ENCODE measurements at regions not wholly inside any gene's neighbourhood (a gene's known extent, or its start where the extent isn't known, plus 50 kb on each side); places are given as distances from the start of the nearest gene placed in this dataset.

DNA sequence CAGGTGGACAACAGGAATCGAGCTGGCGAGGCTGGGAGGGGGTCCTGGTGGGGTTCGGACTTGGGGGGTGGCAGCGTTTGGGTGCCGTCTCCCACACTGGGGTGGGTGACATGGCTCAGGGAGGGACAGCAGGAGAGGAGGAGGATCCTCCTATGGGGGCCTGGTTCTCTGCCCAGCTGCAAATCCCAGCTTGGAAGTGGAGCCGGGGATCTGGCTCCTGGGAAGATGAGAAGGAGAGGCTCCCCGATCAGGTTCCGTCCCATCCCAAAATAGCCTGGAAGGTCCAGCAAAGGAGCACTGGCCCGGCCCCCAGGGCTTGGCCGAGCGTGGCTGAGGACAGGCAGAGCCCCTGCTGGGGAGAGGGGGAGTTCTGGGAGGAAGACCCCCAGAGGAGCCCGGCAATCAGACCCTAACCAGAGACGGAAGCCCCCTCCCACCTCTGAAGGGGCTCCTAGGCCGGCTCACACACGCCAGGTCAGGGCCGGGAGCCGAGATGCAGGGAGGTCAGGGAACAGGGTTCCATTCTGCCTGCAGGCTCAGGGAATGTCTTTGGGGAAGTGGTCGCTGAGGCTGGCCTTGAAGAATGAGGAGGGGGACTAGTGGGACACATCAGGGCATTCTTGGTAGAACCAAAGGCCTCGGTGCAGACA lies 143.7 kb downstream of the ENGASE start:
- no peak for DNase-seq

DNA sequence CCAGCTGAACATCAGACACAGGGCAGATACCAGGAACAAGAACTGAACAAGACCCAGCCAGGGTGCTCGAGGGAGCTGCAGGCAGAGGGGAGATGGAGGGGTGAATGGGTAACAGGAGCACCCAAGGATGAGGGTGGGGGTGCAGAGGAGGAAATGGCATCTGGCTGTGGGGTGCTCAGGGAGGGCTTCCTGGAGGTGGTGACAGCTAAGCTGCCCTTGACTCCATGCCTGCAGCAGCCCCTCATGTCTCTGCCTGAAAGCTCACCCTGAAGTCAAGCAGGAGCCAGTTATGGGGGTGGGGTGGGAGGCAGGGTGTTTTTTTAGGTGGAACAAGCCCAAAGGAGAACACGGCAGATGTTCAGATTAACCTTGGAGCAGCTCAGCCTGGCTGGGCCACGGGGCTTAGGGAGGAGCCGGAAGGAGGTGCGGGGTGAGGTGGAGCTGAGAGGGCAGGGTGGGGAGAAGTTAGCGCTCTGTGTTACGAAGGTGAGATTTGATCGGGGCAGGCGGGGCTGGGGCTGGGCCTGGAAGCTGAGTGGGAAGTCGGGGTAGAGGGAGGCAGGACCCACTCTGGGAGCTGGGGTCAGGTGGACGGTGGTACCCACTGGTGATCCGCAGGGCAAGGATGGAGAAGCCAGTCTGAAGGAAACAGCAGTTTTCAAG lies 143.0 kb downstream of the ENGASE start:
- DNase-seq: no peak

DNA sequence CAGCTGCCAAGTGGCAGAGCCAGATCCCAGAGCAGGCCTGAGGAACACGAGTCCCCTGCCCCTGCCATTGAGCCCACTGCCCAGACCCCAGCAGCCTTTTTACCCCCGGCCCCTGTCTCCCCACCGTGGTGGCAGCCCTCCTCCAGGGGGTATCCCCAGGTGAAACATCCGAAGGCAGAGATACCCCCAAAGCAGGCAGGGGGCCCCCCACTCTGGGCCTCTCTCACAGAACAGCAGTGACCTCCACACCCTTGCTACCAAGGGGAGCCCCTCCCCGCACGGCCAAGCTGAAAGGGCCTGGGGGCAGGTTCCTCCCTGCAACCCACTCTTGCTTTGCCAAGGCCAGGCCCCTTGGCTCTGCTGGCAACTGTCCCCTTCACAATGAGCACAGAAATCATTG lies 142.2 kb downstream of the ENGASE start:
- no peak for DNase-seq

DNA sequence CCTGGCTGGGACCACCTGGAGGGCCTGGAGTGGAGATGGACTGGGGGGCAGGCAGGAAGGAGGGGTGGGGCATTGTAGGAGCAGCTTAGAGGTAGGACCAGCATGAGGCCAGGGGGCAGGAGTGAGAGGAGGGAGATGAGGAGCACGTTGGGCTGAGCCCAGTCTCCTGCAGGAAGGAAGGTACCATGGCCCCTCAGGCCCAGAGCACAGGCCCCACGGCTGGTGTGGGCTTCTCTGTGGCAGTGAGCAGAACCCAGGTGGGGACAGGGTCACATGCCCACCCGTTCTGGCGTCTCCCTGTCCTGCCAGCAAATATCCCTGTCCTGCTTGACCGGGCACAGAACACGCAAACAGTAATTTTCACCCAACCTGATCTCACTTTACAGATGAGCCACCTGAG lies 141.8 kb downstream of the ENGASE start:
- DNase-seq: no peak

DNA sequence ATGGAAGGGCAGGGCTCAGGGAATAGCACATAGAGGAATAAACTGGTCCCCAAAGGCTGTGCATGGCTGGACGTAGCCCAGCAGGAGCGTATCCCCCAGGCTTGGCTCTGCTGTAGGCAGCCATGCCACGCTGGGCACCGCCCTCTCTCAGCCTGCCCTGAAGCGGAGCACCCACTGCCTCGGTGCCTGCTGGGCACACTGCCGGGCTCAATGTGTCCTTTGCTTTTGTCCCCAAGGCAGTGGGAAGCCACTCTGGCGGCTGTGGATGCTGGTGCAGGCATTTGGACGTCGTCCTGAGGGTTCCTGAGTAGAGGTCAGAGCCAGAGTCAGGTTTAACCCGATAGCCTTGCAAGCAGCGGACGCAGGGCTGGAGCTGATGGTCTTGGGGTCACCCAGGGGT lies 141.0 kb downstream of the ENGASE start:
- no peak for DNase-seq

DNA sequence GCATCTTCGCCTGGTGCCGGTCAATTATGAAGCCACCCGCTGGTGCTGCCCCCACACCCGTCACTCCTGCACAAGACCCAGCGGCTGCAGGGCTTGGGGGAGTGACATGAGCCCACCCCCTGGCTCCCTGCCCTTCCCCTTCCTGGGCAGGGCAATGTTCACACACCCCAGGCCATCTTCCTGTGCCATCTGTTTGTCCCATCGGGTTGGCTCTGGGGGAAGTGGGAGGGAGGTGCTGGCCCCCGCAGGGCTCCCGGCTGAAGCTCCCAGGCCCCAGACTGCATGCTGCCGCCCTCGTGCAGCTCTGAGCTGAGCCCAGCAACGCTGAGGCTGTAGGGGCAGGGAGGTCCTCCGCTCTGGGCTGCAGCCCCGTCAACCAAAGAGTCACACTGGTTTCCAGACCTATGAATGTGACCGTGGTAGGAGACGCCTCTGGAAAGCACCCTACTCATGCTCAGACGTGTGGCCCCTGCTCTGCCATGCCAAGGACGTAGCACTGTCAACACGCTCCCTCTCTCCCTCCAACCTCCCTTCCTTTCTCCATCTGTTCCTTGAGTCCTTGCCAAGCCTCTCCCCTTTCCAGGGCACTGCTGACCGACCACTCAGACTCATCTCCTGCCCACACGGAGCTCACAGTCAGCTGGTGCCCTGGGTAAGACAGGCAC lies 140.4 kb downstream of the ENGASE start:
- no peak for DNase-seq

DNA sequence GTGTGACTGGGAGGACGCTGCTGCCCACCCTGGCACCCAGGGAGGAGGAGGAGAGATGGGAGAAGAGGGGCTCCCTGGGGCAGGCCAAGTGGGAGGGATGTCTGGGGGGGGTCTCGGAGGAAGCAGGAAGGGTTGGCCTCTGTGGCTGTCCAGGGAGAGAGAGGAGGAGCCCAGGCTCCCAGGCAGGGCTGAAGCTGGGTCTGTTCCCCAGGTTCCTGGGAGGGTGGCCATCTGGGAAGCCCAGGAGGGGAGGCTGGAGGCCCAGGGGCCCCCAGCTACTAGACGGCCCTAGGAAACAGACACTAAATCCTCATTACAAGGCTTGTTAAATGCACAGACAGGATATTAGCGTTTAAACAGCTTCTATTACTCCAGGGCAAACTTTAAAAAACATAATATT lies 139.8 kb downstream of the ENGASE start:
- no peak for DNase-seq

DNA sequence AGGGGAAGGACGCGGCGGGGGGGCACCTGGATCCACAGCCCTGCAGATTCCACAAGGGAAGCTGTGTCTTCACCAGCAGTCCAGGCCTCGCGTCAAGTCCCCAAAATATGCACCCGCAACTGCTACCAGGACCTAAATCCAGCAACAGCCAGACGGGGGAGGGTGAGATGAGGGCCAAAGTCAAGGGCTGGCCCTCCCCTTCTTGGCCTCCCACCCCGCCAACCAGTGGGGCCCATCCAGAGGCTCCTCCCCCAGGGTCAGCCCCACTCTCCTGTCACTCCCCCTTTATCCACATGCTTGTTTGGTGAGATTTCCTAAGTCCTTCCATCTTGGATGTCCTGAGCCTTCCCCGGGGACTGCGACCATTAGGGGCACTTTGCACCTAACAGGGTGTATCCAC lies 138.7 kb downstream of the ENGASE start:
- DNase-seq: no peak

DNA sequence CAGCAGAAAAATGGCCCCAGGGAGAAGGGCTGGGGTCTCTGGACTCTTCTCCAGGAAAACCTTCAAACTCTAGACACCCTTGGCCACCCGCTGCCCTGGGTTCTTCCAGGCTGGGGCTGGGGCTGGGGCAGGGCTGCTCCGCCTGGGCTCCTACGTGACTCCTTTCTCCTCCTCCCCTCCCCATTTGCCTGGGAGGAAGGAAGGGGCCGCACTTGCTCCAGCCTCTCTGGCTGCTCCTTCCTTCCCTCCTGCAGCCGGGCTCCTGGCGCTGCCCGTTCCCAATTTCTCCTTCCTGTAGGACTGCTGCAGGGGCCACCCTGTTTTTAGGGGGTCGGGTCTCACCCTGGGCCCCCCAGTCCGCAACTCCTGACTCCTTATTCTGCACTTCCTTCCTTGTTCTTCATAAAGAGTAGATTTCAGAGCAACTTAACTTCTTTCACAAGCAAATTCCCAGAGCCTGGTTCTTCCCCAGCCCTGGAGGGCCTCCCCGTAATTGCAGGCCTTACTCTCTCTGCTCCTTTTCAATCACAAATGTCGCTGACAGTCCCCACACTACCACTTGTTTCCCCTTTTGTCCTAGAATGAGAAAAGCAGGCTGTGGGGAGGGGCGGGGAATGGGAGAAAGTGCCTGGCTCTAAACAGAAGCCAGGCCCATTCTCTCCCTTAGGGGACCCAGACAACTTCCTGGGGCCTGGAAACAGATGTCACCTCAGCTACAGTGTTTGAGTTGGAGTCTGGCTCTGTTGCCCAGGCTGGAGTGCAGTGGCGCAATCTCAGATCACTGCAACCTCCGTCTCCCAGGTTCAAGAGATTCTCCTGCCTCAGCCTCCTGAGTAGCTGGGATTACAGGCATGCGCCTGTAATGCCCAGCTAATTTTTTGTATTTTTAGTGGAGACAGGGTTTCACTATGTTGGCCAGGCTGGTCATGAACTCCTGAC lies 137.8 kb downstream of the ENGASE start:
- DNase-seq: no peak

DNA sequence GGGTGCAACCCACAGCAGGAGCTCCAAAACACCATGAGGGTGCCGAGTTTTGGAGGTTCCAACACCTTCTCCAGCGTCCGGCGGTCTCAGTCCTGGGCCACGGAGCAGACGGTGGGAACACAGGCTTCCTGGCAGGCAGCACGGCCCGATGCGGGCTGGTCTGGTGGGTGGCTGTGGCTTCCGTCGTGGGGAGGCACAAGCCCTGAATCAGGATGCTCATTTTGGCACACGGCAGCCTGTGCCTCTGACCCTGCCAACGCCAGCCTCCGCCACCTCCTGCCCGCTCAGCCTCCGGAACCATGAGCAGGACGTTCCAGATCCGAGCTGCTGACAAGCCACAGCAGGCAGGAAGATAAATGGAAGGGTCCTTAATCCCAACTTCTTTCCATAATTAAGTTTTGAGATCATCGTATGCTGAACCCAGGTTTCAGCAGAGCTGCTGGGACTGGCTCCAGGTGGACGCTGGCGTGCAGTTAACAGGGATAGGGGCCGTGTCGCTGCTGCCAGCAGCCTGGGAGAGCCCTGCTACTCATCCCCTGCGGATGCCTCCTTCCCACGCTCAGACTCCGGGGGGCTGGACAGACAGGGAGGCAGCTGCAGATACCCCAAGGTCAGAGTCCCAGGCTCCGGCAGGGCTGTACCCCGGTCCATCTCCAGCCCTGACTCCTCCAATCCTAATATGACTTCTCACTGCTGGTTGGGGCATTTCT lies 136.6 kb downstream of the ENGASE start:
- DNase-seq: no peak

DNA sequence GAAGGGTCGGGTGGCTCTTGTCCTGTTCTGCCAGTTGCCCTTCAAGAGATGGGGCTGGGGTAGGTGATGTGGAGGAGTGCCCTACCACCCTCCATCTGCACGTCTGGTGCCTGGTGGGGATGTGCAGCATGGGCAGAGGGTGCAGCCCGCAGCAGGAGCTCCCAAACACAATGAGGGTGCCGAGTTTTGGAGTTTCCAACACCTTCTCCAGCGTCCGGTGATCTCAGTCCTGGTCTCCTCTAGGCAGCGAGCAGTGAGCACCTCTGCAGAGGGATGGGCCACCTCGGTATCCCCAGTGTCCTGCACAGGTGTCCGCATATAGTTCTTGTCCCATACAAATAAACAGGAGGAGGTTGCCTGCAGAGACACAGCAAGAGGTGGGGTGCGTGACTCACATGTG lies 136.0 kb downstream of the ENGASE start:
- DNase-seq: no peak

DNA sequence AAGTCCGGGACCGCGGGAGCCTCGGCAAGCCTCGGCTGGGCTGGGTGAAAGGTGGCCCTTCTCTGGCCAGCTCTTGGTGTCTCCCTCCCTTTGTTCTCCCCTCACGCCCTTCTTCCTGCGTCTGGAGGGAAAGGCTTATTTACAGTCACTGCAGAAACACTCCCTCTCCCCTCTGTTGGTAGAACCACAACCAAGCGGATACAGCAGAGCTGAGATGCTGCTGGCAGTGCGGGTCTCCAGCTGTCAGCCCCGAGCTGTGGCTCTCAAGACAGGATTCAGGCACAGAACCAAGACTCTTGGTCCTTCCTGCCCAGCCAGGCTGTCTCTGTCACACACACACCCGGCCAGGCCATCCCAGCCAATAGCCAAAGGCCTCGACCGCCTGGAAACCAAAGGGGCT lies 133.3 kb downstream of the ENGASE start:
- DNase-seq: no peak

DNA sequence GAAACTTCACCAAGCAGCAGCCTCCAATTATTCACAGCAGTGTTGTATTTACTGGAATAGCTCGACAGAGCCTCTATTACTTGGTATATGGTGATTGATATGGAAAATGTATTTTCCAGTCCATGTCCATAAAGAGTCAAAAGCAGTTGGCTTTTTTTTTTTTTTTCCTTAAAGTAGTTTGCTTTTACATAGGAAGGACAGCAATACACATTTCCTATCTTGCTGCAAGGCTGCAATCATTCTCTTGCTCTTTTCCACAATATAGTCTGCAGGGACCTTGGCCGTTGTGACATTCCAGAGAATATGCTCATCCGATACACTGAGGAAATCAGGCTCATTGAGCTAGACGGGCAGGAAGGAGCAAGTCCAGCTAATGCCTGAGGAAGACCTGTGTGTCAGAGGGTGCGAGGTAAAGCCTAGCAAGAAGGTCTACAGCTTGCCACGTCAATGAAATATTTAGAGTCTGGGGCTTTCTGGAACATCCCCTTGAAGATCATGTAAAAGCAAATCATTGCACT lies 131.1 kb downstream of the ENGASE start:
- no peak for DNase-seq

DNA sequence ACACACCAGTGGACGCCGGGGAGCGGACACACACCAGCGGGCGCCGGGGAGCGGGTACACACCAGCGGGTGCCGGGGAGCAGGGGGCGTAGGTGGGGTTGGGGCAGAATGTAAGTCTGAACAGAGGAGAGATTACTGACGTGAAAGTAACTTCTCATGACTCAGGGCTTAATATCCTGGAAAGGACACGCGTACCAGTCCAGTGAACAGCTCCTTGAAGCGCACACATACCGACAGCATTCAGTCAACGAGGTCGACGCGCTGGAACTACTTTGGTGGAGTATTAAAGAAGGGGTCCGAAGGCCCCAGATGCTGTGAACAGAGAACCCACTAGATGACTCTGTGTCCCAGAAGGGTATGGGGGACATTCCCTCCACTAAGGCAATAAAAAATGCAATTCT lies 129.6 kb downstream of the ENGASE start:
- DNase-seq: no peak

DNA sequence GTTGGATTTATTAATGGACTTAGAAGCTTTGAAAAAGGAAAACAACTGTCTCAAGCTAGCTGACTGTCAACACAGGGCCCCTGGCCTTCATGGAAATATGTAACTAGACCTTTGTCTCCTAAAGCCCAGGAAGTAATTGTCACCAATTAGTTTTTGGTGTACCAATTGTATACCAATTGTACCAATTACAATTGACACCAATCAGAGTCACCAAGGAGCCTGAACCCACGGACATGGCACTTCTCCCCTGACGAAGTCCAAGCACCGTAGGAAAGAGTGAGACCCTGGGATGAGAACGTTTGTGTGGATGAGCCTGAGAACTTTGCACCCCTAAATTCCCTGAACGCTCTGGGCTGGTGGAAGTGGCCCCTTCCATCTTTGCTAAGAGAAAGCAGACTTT lies 129.0 kb downstream of the ENGASE start:
- DNase-seq: no peak

DNA sequence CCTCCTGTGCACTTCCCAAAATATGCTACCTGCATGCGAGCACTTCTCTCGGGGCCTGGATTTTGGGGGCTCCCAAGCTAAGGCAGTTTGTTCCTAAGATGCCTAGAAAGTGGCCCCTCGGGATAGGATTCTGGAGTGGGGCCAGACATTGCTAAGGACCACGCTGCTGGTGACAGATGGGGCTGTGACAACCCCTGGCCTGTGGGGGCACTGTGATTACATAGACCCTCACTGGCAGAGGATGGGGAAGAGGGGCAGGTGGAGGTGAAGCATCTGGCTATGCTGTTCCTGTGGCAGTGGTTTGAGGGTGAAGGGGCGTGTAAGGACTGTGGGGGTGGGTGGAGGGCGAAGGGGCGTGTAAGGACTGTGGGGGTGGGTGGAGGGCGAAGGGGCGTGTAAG lies 128.4 kb downstream of the ENGASE start:
- DNase-seq: no peak

DNA sequence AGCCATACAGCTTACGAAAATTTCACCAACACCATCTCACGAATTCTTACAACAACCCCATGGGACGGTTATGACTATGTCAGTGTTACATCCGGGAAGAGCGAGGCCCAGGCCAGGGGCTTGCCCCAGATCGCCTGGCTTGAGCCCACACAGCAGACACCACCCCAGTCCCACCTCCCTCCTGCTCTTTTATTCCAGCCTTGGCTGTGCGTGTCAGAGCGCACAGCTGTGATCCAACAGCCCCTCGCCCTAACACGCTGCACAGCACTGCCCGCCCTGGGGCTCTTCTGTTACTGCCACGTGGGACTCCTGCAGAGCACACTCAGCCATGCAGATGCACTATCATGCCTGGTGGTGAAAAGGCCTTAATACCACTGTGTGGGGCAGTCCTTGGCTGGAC lies 127.9 kb downstream of the ENGASE start:
- DNase-seq: no peak

DNA sequence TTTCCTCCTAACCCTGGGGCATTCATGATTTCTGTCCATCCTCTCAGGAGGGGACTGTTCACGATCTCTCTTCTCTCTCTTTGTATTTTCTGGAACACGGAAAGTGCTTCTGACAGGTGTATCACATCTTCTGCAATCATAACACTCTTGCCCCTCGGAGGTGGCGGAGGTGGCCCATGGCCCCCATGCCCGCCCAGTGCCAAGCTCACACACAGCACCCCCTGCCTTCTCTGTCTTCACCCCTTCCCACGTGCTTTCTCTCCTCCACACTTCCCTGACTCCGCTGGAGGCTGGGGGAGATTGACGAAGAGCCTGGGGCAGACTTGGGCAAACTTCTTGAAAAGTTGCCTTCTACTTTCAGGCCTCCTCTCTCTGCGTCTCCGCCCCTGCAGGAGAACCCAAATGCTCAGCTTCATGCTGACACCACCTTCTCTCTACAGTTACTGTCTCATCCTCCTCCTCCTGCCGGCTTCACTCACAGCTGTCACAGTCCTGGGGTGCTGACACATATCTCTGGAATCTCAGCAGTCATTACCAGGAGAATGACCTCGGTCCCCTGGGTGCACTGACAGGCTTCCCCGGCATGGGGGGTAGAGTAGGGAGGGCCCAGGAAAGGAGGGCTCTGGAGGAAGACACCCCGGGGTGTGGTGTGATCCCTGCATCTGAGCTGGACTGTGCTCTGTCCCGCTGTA lies 127.1 kb downstream of the ENGASE start:
- DNase-seq: no peak

DNA sequence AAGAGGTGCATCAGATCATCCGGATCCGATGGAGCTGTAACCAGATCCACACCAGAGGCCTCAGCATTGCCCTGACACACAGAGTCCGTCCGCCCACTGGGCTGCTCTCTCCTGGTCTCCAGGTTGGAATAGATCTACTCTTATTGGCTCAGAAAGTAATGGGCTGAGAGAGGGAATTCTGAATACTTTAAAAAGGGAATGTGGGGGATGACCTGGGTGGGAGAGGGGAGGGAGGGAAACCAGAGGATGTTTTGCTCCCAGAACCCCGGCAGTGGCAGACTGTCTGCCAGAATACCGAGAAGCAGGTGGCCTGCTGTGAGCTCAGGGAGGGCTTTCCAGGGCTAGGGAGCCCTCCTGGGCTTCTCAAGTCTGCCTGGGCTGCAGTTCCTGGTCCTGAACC lies 126.5 kb downstream of the ENGASE start:
- DNase-seq: no peak

DNA sequence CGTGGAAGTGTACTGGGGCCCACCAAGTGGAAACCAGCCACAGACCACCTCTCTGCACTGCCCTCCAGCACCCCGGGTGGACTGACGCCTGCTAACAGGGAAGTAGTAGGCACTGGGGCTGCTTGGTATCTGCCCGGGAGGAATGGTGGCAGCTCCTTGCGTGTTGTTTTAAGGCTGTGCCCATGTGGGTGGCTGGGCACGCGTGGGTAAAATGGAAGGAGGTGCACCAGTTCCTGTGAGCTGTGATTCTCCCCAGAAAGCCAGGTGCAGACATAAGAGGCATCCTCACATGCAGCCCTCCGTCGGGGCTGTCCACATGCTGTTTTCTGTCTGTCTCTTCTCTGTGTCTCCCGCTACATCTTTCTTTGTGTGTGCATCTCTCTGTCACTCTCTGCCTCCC lies 122.3 kb downstream of the ENGASE start:
- DNase-seq: no peak
